ENCODE measurements at regions not wholly inside any gene's neighbourhood (a gene's known extent, or its start where the extent isn't known, plus 50 kb on each side); places are given as distances from the start of the nearest gene placed in this dataset.

DNA sequence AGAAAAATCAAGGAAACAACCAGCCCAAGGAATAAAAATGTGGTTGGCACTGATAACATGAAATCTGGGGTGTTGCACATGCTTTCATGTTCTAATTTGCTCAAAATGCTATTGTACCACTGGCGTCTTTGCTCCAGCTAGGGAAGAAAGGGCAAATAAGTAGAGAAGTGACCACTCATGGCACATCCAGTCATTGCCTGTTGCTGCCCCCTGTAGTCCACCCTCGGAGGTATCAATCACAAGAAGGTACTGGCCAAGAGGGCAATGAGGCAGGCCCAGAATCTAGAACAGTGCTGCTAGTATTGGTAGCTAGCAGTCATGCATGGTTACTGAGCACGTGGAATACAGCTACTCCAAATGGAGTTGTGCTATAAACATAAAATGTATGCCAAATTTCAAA is 213.4 kb downstream of the CDCA7 start:
- Histone ChIP-seq H2AFZ (replicated peaks) (no peak overlapping the region), H3K27me3 (no peaks in the 10 kb centered on the region), H3K9ac (no peak overlapping the region), H3K4me2 (no peak overlapping the region), H3K79me2 (ENCODE audit: low read depth) (no peaks in the 10 kb centered on the region), H3F3A (ENCODE audit: low read depth) (no peaks in the 10 kb centered on the region), H3K4me1 (peaks cover 4% of the 10 kb centered on the region), H3K4me3 (no peak overlapping the region), H4K20me1 (ENCODE audit: low read depth) (no peaks in the 10 kb centered on the region), H3K27ac (no peak overlapping the region), H3K9me3 (ENCODE audit: low read depth) (no peaks in the 10 kb centered on the region), H3K36me3 (no peaks in the 10 kb centered on the region)
- no peak overlapping the region for H3K4me3 Mint-ChIP-seq
- peaks cover 20% of the 10 kb centered on the region for H3K4me1 Mint-ChIP-seq
- no peak overlapping the region for H3K27ac Mint-ChIP-seq
- DNase-seq (ENCODE audit: low spot score): peak; percentile 72
- no peaks in the 10 kb centered on the region for H3K36me3 Mint-ChIP-seq
- TF ChIP-seq EZH2 (IDR thresholded peaks at IDR 0.05): no peak
- TF ChIP-seq, protein P1, sequence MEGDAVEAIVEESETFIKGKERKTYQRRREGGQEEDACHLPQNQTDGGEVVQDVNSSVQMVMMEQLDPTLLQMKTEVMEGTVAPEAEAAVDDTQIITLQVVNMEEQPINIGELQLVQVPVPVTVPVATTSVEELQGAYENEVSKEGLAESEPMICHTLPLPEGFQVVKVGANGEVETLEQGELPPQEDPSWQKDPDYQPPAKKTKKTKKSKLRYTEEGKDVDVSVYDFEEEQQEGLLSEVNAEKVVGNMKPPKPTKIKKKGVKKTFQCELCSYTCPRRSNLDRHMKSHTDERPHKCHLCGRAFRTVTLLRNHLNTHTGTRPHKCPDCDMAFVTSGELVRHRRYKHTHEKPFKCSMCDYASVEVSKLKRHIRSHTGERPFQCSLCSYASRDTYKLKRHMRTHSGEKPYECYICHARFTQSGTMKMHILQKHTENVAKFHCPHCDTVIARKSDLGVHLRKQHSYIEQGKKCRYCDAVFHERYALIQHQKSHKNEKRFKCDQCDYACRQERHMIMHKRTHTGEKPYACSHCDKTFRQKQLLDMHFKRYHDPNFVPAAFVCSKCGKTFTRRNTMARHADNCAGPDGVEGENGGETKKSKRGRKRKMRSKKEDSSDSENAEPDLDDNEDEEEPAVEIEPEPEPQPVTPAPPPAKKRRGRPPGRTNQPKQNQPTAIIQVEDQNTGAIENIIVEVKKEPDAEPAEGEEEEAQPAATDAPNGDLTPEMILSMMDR (IDR thresholded peaks at IDR 0.05): peak; percentile 68
- no peak for TF ChIP-seq EZH2phosphoT487 (IDR thresholded peaks at IDR 0.05)
- H3K27me3 Mint-ChIP-seq (ENCODE audit: insufficient read depth, low read depth): peaks cover 7% of the 10 kb centered on the region
- H3K9me3 Mint-ChIP-seq: peaks cover 4% of the 10 kb centered on the region

GRCh38 chr2:173571021-173571821 is 216.5 kb downstream of the CDCA7 start:
- no peaks in the 10 kb centered on the region for H3K79me2 ChIP-seq (ENCODE audit: low read depth)
- no peaks in the 10 kb centered on the region for H3K9me3 ChIP-seq (ENCODE audit: low read depth)
- Mint-ChIP-seq H3K9me3 (peaks cover 4% of the 10 kb centered on the region), H3K4me1 (peaks cover 20% of the 10 kb centered on the region), H3K27ac (peak overlapping the region; percentile 58), H3K27me3 (ENCODE audit: insufficient read depth, low read depth) (peaks cover under 1% of the 10 kb centered on the region), H3K4me3 (peak overlapping the region; percentile 5), H3K36me3 (no peaks in the 10 kb centered on the region)
- H3K9ac ChIP-seq: no peak overlapping the region
- DNase-seq (ENCODE audit: low spot score): peak; percentile 68
- H3K4me1 ChIP-seq: peaks cover 4% of the 10 kb centered on the region
- H3K36me3 ChIP-seq: no peaks in the 10 kb centered on the region
- peak overlapping the region; percentile 53 for H3K4me2 ChIP-seq
- H2AFZ ChIP-seq (replicated peaks): peak overlapping the region; percentile 35
- no peaks in the 10 kb centered on the region for H3K27me3 ChIP-seq
- H4K20me1 ChIP-seq (ENCODE audit: low read depth): no peaks in the 10 kb centered on the region
- TF ChIP-seq, protein P1 (IDR thresholded peaks at IDR 0.05): peak; percentile 61
- no peak for TF ChIP-seq EZH2phosphoT487 (IDR thresholded peaks at IDR 0.05)
- H3K27ac ChIP-seq: no peak overlapping the region
- H3F3A ChIP-seq (ENCODE audit: low read depth): no peaks in the 10 kb centered on the region
- H3K4me3 ChIP-seq: peak overlapping the region; percentile 11

- Mint-ChIP-seq H3K27me3 (ENCODE audit: insufficient read depth, low read depth) (no peaks in the 10 kb centered on the region), H3K4me3 (no peak overlapping the region), H3K4me1 (peaks cover 20% of the 10 kb centered on the region), H3K9me3 (peaks cover 4% of the 10 kb centered on the region), H3K36me3 (no peaks in the 10 kb centered on the region), H3K27ac (no peak overlapping the region)
- TF ChIP-seq, protein P1 (IDR thresholded peaks at IDR 0.05): no peak
- TF ChIP-seq EZH2phosphoT487 (IDR thresholded peaks at IDR 0.05) (no peak), EZH2 (IDR thresholded peaks at IDR 0.05) (no peak)
- peaks cover 4% of the 10 kb centered on the region for H3K4me1 ChIP-seq
- no peak overlapping the region for H3K4me3 ChIP-seq
- peak overlapping the region; percentile 35 for H2AFZ ChIP-seq (replicated peaks)
- no peak overlapping the region for H3K27ac ChIP-seq
- no peaks in the 10 kb centered on the region for H3K36me3 ChIP-seq
- no peaks in the 10 kb centered on the region for H3K9me3 ChIP-seq (ENCODE audit: low read depth)
- H3K4me2 ChIP-seq: peak overlapping the region; percentile 53
- H3K79me2 ChIP-seq (ENCODE audit: low read depth): no peaks in the 10 kb centered on the region
- H3K9ac ChIP-seq: no peak overlapping the region
- no peaks in the 10 kb centered on the region for H3K27me3 ChIP-seq
- H3F3A ChIP-seq (ENCODE audit: low read depth): no peaks in the 10 kb centered on the region
- no peaks in the 10 kb centered on the region for H4K20me1 ChIP-seq (ENCODE audit: low read depth)
- DNase-seq (ENCODE audit: low spot score): no peak
Observed at GRCh38 chr2:173571887-173572680, 217.4 kb downstream of the CDCA7 start.

Data from neural progenitor cell (in vitro differentiated cells).